HG03558 (cell line): ENCODE measurements at regions not wholly inside any gene's neighbourhood (a gene's known extent, or its start where the extent isn't known, plus 50 kb on each side); places are given as distances from the start of the nearest gene placed in this dataset.

Source experiments
- ATAC-seq: cut with Tn5 transposase; IDR thresholded peaks from one replicate; pipeline ENCODE4 v1.9.1; 2021; ENCODE audit warnings: moderate number of reproducible peaks; ENCODE audit not compliant: unreplicated experiment; ENCODE audit errors: extremely low read depth

DNA sequence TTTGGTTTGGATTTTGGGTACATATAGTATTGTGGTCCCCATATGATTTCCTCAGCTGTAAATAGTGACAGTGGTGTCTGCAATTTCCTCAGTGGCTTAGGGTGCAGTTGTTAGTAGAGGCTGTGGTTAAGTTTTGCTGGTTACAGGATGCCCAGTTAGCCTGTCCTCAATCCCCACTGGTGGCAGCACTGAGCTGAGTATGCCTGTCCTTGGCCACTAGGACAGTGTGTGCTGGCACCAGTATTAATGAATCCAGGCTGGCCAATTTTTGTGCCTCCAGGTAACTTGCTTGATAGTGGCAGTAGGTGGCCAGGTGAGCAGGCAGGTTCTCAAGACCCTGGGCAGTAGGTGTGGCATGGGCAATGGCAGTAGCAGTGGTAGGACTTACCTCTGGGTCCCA is 973.1 kb downstream of the TMEM182 start:
- ATAC-seq = no peak

- ATAC-seq = no peak
Observed at GRCh38 chr2:103738108-103738507, 976.3 kb downstream of the TMEM182 start.

GRCh38 chr2:103738606-103739005 is 976.8 kb downstream of the TMEM182 start:
- no peak for ATAC-seq

DNA sequence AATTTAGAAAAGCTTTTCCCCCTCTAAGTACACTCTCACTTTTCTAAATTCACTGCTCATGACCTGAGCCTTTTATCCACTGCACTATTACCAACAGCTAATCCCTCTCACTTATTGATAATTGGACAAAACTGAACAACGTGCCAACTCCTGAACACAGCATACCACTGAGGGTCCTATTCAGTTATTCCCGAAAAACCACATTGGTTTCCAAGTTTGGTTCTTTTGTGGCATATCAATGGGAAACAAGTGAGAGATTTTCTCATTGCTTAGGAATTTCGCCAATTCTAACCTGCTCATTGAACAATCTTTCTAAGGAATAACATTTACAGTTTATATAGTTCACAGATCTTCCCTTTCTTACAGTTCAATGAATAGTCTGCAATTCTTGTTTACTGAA is 977.4 kb downstream of the TMEM182 start:
- no peak for ATAC-seq

GRCh38 chr2:103739921-103740320 is 978.1 kb downstream of the TMEM182 start:
- ATAC-seq = no peak

DNA sequence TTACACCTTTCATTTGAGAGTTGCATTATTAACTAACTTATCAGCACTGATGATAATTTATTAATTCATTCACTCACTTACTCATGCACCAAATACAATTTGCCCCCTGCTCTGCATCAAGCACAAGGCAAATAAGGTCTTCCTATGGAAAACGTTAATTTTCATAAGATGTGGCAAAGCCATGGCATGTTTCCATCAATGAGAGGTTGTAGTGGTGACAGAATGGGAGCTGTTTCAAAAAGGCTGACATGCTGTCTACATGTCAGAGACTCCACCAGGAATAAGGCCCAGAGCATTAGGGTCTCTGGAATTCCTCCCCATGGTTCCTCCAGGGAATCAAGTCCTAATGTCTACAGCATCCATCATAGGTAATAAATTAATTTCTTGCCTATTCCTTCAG is 978.8 kb downstream of the TMEM182 start:
- no peak for ATAC-seq

GRCh38 chr2:103743195-103743594 is 981.4 kb downstream of the TMEM182 start:
- ATAC-seq = no peak

GRCh38 chr2:103754530-103754929 is 992.7 kb downstream of the TMEM182 start:
- ATAC-seq = no peak

GRCh38 chr2:103773884-103774283 is 1012.1 kb downstream of the TMEM182 start:
- no peak for ATAC-seq

- no peak for ATAC-seq
Observed at GRCh38 chr2:103780088-103780702, 1018.4 kb downstream of the TMEM182 start.

GRCh38 chr2:103781313-103781712 is 1019.5 kb downstream of the TMEM182 start:
- ATAC-seq = no peak

- ATAC-seq = no peak
Observed at GRCh38 chr2:103784261-103784660, 1022.4 kb downstream of the TMEM182 start.

GRCh38 chr2:103785432-103785831 is 1023.6 kb downstream of the TMEM182 start:
- no peak for ATAC-seq

DNA sequence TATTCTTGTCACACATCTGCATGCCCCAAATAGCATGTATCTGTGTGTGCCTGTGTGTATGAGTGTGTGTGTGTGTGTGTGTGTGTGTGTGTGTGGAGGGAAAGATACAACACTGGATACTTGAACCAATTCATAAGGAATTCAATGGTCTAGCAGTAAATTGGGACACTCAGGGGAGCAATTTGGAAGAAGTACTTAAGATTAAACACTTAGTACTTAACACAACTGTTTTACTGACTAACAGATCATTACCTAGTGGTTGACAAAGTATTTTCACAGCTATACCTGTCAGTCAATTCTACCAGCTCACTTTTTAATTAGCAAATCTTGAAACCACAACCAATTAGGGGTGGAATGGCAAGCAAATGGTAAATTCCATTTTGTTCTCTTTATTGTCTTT is 1024.1 kb downstream of the TMEM182 start:
- no peak for ATAC-seq

- ATAC-seq = no peak
Observed at GRCh38 chr2:103788389-103788788, 1026.6 kb downstream of the TMEM182 start.

- no peak for ATAC-seq
Observed at GRCh38 chr2:103788951-103789350, 1027.1 kb downstream of the TMEM182 start.

DNA sequence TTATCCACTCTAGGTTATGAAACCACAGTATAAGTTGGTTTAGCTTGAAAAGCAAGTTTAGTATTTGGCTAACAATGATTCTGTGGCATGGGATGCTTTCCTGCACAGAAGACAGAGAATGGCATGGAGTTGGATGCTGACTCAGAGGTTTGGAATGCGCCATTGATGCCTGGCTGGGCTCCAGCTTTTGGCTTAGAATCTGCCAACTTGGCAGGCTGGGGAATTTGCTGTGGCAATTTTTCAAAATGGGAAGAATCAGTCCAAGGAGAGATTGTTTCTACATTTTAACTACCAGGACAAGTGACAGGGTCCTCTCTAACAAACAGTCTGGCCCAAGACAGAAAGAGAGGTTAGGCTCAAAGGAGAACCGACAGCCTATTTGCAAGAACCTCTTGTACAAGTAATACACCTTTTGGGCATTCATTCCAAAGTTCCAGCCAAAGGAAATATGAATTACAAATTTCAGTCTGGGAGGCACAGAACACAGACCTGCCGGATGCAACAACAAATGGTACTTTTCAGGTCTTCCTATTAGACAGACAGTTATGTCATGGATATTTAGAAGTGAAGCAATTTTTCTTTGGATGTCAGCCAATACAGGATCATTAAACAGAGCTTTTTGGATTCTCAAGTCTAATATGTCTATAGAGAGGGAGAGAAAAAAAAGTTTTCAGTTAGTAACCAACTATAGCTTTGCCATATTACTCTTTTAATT is 1027.7 kb downstream of the TMEM182 start:
- no peak for ATAC-seq

DNA sequence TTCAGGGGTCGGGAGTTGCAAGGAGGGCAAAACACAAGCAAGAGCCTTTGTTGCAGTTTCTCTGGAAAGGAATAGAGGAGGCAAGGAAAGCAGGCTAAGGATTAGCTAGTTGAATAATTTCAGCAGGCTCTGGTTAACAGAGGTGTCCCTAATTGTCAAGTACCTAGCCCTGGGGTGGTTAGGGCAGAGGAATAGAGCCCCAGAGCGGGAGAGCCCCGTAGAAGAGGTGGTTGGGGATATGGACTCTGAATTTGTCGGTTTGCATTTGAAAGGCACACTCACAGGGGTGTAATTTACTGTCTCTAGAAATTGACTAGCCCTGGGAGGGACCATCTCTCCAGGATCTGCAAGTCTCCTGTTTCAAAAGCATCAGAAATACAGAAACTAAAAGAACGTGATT is 1030.2 kb downstream of the TMEM182 start:
- ATAC-seq = no peak

DNA sequence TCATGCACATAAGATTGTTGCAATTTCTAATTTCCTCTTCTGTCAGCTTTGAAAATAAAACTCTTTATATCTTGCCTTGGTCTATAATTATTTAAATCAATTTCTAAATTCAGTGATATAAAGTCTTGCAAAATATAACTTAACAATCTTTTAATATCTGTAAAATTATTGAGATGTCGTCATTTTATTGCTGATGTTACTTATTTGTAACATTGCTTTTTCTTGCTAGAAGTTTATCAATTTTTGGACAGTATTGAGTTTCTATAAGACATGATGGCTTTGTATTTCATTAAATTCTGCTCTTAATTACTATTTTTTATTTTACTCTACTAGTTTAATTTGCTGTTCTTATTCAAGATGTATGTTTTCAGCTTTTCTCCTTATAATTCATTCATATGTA is 1036.5 kb downstream of the TMEM182 start:
- ATAC-seq = no peak

- no peak for ATAC-seq
Observed at GRCh38 chr2:103804013-103804412, 1042.2 kb downstream of the TMEM182 start.

- no peak for ATAC-seq
Observed at GRCh38 chr2:103805746-103806145, 1043.9 kb downstream of the TMEM182 start.

GRCh38 chr2:103808814-103809213 is 1045.1 kb upstream of the POU3F3 start:
- no peak for ATAC-seq
